SU-DHL-6 (cell line): ENCODE measurements at regions not wholly inside any gene's neighbourhood (a gene's known extent, or its start where the extent isn't known, plus 50 kb on each side); places are given as distances from the start of the nearest gene placed in this dataset.

Experiments used
- H2AFZ ChIP-seq: fragments of 200-600 bp; sonication (generic); 2 replicates; pipeline ENCODE4 v1.6.1; 2014; ENCODE audit warnings: low read depth, mild to moderate bottlenecking, moderate library complexity, mixed read lengths, antibody characterized with exemption, low read length; ENCODE audit not compliant: severe bottlenecking
- H3F3A ChIP-seq: fragments of 200-600 bp; shearing (Covaris generic); 2 replicates; pipeline ENCODE4 v1.6.0; 2016; ENCODE audit warnings: antibody characterized with exemption, mild to moderate bottlenecking; ENCODE audit not compliant: insufficient read depth
- H3K27ac ChIP-seq: fragments of 200-600 bp; sonication (generic); 2 replicates; pipeline ENCODE4 v1.5.1; 2016; ENCODE audit warnings: low read depth, mild to moderate bottlenecking, low read length, moderate library complexity, mixed read lengths
- H3K27me3 ChIP-seq: fragments of 200-600 bp; sonication (generic), shearing (Covaris generic); 2 replicates; pipeline ENCODE4 v1.6.0; 2014; ENCODE audit warnings: mild to moderate bottlenecking, low read length
- H3K36me3 ChIP-seq: fragments of 200-600 bp; sonication (generic); 2 replicates; pipeline ENCODE4 v1.6.1; 2014; ENCODE audit warnings: mild to moderate bottlenecking, low read length, mixed read lengths
- H3K4me2 ChIP-seq: fragments of 300-600, 200-600 bp; shearing (Covaris generic), sonication (generic); 2 replicates; pipeline ENCODE4 v1.6.0; 2014; ENCODE audit warnings: low read length, low read depth, mild to moderate bottlenecking; ENCODE audit not compliant: poor library complexity, severe bottlenecking
- H3K4me3 ChIP-seq: fragments of 200-600 bp; sonication (generic); 2 replicates; pipeline ENCODE4 v1.5.1; 2014; ENCODE audit warnings: antibody characterized with exemption, low read length, mild to moderate bottlenecking, mixed read lengths; ENCODE audit not compliant: insufficient read depth, poor library complexity, severe bottlenecking
- H3K79me2 ChIP-seq: fragments of 200-600 bp; sonication (generic); 2 replicates; pipeline ENCODE4 v1.6.1; 2014; ENCODE audit warnings: mild to moderate bottlenecking, low read length, moderate library complexity; ENCODE audit not compliant: insufficient read depth
- H3K9ac ChIP-seq: fragments of 200-600 bp; sonication (generic); 2 replicates; pipeline ENCODE4 v1.7.0; 2014; ENCODE audit warnings: mild to moderate bottlenecking, low read length
- H3K9me2 ChIP-seq: fragments of 200-600 bp; sonication (generic); replicated peaks from 2 replicates; pipeline ENCODE4 v1.6.1; 2014; ENCODE audit warnings: low read length; ENCODE audit not compliant: insufficient read depth
- H3K9me3 ChIP-seq: fragments of 200-600 bp; sonication (generic); 2 replicates; pipeline ENCODE4 v1.6.1; 2014; ENCODE audit warnings: low read length, mixed read lengths; ENCODE audit not compliant: insufficient read depth
- H4K20me1 ChIP-seq: fragments of 200-600 bp; sonication (generic); 2 replicates; pipeline ENCODE4 v1.6.1; 2014; ENCODE audit warnings: low read depth, mild to moderate bottlenecking, antibody characterized with exemption, low read length, moderate library complexity, mixed read lengths
- EZH2phosphoT487 ChIP-seq: fragments of 200-600 bp; sonication (generic), shearing (Covaris generic); conservative IDR thresholded peaks from 2 replicates; pipeline ENCODE4 v1.6.1; 2018; ENCODE audit warnings: mild to moderate bottlenecking, antibody characterized with exemption, low read length, moderate library complexity, mixed read lengths
- TF ChIP-seq, protein P1 (sequence below): fragments of 200-600 bp; sonication (generic); IDR thresholded peaks from one replicate; pipeline ENCODE4 v1.5.1; 2017; ENCODE audit warnings: antibody characterized with exemption, mild to moderate bottlenecking, low read length, moderate library complexity; ENCODE audit not compliant: insufficient read depth, poor library complexity, severe bottlenecking

DNA sequence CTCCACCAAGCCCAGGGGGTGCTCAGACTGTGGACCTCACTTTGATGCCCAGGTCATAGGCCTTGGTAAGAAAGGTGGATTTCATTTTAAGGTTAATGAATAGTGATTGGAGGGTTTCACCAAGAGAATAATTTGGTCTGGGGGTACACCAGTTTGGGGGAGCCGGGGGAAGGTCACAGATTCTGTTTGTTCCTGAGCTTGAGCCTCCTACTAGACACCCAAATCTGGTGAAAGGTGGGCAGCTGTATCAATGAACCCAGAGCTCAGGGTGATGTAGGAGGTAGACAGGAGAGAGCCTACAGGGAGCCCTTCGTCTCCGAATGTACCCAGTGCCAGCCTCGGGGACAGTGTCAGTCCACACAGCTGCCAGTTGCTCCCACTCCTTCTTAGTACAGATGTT lies 63.7 kb upstream of the ATP12A start:
- H2AFZ ChIP-seq = no peak overlapping the region
- no peaks in the 10 kb centered on the region for H3K9me2 ChIP-seq
- H4K20me1 ChIP-seq = no peaks in the 10 kb centered on the region
- no peaks in the 10 kb centered on the region for H3K36me3 ChIP-seq
- no peaks in the 10 kb centered on the region for H3K9me3 ChIP-seq
- no peak overlapping the region for H3K9ac ChIP-seq
- H3K4me2 ChIP-seq = no peak overlapping the region
- H3K27me3 ChIP-seq = no peaks in the 10 kb centered on the region
- H3F3A ChIP-seq = no peaks in the 10 kb centered on the region
- H3K27ac ChIP-seq = no peak overlapping the region
- H3K79me2 ChIP-seq = no peaks in the 10 kb centered on the region
- H3K4me3 ChIP-seq = no peak overlapping the region
- no peak for TF ChIP-seq EZH2phosphoT487
- TF ChIP-seq, protein P1, sequence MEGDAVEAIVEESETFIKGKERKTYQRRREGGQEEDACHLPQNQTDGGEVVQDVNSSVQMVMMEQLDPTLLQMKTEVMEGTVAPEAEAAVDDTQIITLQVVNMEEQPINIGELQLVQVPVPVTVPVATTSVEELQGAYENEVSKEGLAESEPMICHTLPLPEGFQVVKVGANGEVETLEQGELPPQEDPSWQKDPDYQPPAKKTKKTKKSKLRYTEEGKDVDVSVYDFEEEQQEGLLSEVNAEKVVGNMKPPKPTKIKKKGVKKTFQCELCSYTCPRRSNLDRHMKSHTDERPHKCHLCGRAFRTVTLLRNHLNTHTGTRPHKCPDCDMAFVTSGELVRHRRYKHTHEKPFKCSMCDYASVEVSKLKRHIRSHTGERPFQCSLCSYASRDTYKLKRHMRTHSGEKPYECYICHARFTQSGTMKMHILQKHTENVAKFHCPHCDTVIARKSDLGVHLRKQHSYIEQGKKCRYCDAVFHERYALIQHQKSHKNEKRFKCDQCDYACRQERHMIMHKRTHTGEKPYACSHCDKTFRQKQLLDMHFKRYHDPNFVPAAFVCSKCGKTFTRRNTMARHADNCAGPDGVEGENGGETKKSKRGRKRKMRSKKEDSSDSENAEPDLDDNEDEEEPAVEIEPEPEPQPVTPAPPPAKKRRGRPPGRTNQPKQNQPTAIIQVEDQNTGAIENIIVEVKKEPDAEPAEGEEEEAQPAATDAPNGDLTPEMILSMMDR = no peak

DNA sequence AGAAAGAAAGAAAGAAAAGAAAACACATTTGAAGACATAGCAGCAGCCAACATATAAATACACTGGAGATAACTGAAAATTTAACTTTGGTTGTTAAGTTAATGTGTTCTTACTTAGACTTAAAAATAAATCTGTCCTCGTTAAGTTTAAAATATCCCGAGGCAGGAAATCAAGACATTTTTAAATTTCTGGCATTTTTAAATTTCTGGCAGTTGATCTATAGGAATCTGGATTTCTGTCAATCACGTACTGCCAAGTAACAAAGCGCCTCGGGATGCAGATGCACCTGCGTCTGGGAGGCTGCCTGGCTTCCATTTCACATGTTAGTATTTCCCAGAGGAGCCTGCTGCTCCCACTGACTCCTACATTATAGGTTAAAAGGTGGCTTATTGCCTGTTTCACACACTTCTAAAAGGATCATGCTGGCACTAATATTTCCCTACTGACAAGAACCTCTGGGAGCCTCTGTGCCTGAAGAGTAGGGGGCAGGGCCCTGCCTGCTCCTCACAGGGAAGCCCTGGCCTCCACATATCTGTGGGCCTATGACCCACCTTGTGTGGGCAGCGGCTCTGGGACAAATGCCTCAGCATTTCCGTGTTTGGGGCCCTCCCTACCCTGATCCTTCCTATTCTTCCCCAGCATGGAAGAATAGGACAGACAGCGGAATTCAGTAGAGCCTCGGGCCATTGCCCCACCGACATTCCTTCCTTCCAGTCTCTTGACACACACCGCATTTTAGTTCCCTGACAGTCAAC lies 62.8 kb upstream of the ATP12A start:
- no peaks in the 10 kb centered on the region for H3K9me2 ChIP-seq
- peak overlapping the region; percentile 92 for H2AFZ ChIP-seq
- H3K4me3 ChIP-seq = no peak overlapping the region
- H3K79me2 ChIP-seq = no peaks in the 10 kb centered on the region
- TF ChIP-seq, protein P1 = no peak
- no peak for TF ChIP-seq EZH2phosphoT487
- H3K27me3 ChIP-seq = no peaks in the 10 kb centered on the region
- H3K9ac ChIP-seq = no peak overlapping the region
- H3K36me3 ChIP-seq = no peaks in the 10 kb centered on the region
- no peak overlapping the region for H3K4me2 ChIP-seq
- no peak overlapping the region for H3K27ac ChIP-seq
- no peaks in the 10 kb centered on the region for H4K20me1 ChIP-seq
- H3K9me3 ChIP-seq = no peaks in the 10 kb centered on the region
- H3F3A ChIP-seq = no peaks in the 10 kb centered on the region

- peak overlapping the region; percentile 92 for H2AFZ ChIP-seq
These were observed 61.9 kb upstream of the ATP12A start for GRCh38 chr13:24618011-24618955.

More at GRCh38 chr13:24618011-24618955, 61.9 kb upstream of the ATP12A start:
- TF ChIP-seq, protein P1 = no peak
- TF ChIP-seq EZH2phosphoT487 = no peak
- Histone ChIP-seq H3K36me3 (no peaks in the 10 kb centered on the region), H3K4me2 (no peak overlapping the region), H3K4me3 (no peak overlapping the region), H4K20me1 (no peaks in the 10 kb centered on the region), H3K9me2 (no peaks in the 10 kb centered on the region), H3K27me3 (no peaks in the 10 kb centered on the region), H3K27ac (no peak overlapping the region), H3F3A (no peaks in the 10 kb centered on the region), H3K9ac (no peak overlapping the region), H3K9me3 (no peaks in the 10 kb centered on the region), H3K79me2 (no peaks in the 10 kb centered on the region)
